Mesodermal cell (in vitro differentiated cells): ENCODE measurements at regions not wholly inside any gene's neighbourhood (a gene's known extent, or its start where the extent isn't known, plus 50 kb on each side); places are given as distances from the start of the nearest gene placed in this dataset.
"Not testable (repeated sequence)": the region's sequence is repeated elsewhere in the genome, so short reads cannot be mapped to it uniquely, and the experiment has no call there.

Experiments
- H3K27ac ChIP-seq: 2 replicates; pipeline ENCODE4 v1.7.0; 2013; ENCODE audit warnings: mild to moderate bottlenecking, low read depth, low read length, moderate library complexity; ENCODE audit not compliant: severe bottlenecking
- H3K36me3 ChIP-seq: 2 replicates; pipeline ENCODE4 v1.7.1; 2013; ENCODE audit warnings: mild to moderate bottlenecking, low read length, moderate library complexity; ENCODE audit not compliant: control insufficient read depth, insufficient read depth
- H3K4me1 ChIP-seq: one replicate; pipeline ENCODE4 v1.7.1; 2013; ENCODE audit warnings: mild to moderate bottlenecking, low read length; ENCODE audit not compliant: insufficient read depth, control insufficient read depth, poor library complexity, severe bottlenecking
- H3K4me3 ChIP-seq: 2 replicates; pipeline ENCODE4 v1.7.0; 2013; ENCODE audit warnings: low read length, control low read depth, mild to moderate bottlenecking; ENCODE audit not compliant: insufficient read depth, poor library complexity, severe bottlenecking; ENCODE audit errors: extremely low read depth
- H3K9me3 ChIP-seq: 2 replicates; pipeline ENCODE4 v1.7.1; 2013; ENCODE audit warnings: mild to moderate bottlenecking, low read length, moderate library complexity; ENCODE audit not compliant: control insufficient read depth
- WGBS, 2 experiments: methylation state at CpG; one replicate each; pipeline ENCODE4 v1.1.5; 2013; ENCODE audit warnings: missing lambda C conversion rate in 2 of 2; ENCODE audit not compliant: insufficient coverage in 2 of 2; 5-methylcytosine and 5-hydroxymethylcytosine counted together

DNA sequence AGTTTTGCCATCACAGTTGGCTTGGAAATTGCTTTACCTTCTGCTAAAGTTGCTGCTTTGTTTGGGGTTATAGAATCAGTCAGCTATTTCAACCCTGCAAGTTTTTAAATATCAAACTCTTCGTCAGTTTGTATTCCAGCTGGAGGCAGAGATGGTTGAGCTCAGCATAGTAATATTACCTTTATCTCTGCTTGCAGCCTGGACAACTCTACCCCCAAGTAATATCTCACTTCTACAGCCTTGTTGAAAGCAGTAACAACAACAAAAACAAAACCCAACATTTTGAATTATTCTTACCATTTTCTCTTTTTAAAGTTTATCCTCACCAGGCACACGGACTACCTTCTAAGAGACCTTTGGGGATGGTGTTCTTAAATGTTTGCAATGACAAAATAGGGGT lies 239.1 kb upstream of the PHF14 start:
- H3K36me3 ChIP-seq, result no peaks in the 10 kb centered on the region
- H3K4me3 ChIP-seq, result no peak overlapping the region
- 75% methylated on average over 1 of the region's 2 CpGs; no CpG with 5 or more reads in 1 of the 2 experiments for WGBS, 2 experiments
- no peaks in the 10 kb centered on the region for H3K9me3 ChIP-seq
- H3K27ac ChIP-seq, result no peak overlapping the region
- no peaks in the 10 kb centered on the region for H3K4me1 ChIP-seq

GRCh38 chr7:10739401-10739800 lies 234.3 kb upstream of the PHF14 start:
- 88 to 100% methylated on average over 1 to 3 of the region's 4 CpGs for WGBS, 2 experiments
- H3K4me1 ChIP-seq, result no peaks in the 10 kb centered on the region
- no peaks in the 10 kb centered on the region for H3K9me3 ChIP-seq
- H3K36me3 ChIP-seq, result no peaks in the 10 kb centered on the region
- no peak overlapping the region for H3K27ac ChIP-seq
- no peak overlapping the region for H3K4me3 ChIP-seq

DNA sequence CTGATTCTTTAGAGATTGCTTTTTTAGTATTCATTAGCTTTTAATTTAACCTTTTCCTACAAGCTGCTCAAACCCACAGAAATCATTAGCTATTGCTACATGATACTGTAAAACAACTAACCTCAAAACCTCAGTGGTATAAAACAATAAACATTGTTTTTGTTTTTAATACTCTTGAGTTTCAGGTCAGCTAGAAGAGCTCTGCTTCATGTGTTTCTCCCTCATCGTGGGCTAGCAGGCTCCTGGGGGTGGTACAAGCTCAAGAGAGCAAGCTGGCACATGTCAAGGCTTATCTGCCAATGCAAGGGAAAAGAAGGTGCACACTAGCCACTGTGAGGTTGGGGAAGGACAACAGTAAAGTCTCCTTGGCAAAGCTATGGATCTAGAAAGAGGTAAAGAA lies 232.9 kb upstream of the PHF14 start:
- 50 to 60% methylated on average over 1 of the region's 1 CpG for WGBS, 2 experiments
- no peaks in the 10 kb centered on the region for H3K36me3 ChIP-seq
- H3K4me1 ChIP-seq, result no peaks in the 10 kb centered on the region
- no peak overlapping the region for H3K4me3 ChIP-seq
- H3K9me3 ChIP-seq, result no peaks in the 10 kb centered on the region
- no peak overlapping the region for H3K27ac ChIP-seq

GRCh38 chr7:10756981-10757380 lies 216.7 kb upstream of the PHF14 start:
- no peak overlapping the region for H3K27ac ChIP-seq
- 100% methylated on average over 1 of the region's 2 CpGs for WGBS, 2 experiments
- no peaks in the 10 kb centered on the region for H3K4me1 ChIP-seq
- no peaks in the 10 kb centered on the region for H3K36me3 ChIP-seq
- H3K4me3 ChIP-seq, result no peak overlapping the region
- H3K9me3 ChIP-seq, result peaks cover 7% of the 10 kb centered on the region

DNA sequence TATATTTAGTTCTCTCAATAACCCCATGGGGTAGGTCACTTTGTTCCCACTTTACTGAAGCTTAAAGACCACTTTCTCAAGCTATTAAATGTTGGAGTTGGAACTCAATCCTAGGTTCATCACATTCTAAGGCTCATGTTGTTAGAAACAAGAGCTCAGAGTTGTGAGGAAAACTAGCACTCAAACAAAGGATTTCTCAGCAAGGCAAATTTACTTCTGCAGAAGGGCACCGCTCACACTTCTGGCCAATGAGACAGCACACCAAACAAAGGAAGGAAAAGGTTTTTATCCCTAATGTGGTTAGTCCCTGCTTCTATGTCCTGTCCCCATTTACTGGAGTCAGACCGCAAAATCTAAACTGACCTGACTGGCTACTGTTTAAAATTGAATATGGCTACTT lies 214.6 kb upstream of the PHF14 start:
- peaks cover 7% of the 10 kb centered on the region for H3K9me3 ChIP-seq
- H3K4me1 ChIP-seq, result no peaks in the 10 kb centered on the region
- 93 to 100% methylated on average over 1 to 2 of the region's 2 CpGs for WGBS, 2 experiments
- no peak overlapping the region for H3K27ac ChIP-seq
- no peaks in the 10 kb centered on the region for H3K36me3 ChIP-seq
- H3K4me3 ChIP-seq, result no peak overlapping the region

GRCh38 chr7:10767771-10768170 lies 205.9 kb upstream of the PHF14 start:
- 94% methylated on average over 2 of the region's 4 CpGs; no CpG with 5 or more reads in 1 of the 2 experiments for WGBS, 2 experiments
- Histone ChIP-seq H3K9me3 (no peaks in the 10 kb centered on the region), H3K4me1 (no peaks in the 10 kb centered on the region), H3K36me3 (no peaks in the 10 kb centered on the region), H3K4me3 (no peak overlapping the region), H3K27ac (no peak overlapping the region)

DNA sequence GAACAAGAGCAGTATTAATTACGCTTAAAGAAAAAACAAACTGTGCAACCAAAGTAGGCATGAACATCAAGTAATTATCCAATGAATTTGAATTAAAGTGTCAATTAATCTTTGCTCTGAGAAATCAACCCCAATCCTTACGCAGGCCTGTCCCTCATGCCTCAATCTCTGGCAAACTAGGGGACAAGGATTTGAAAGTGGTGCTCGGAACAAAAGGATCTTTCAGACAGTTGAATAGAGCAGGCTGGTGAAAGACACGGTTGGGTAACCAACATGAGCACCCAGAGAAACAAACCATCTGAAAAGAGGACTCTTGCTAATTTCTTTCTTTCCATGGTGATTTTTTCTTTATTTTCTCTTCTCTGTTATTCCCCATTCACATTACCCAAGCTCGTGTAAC lies 203.5 kb upstream of the PHF14 start:
- 76 to 88% methylated on average over 2 to 3 of the region's 5 CpGs for WGBS, 2 experiments

DNA sequence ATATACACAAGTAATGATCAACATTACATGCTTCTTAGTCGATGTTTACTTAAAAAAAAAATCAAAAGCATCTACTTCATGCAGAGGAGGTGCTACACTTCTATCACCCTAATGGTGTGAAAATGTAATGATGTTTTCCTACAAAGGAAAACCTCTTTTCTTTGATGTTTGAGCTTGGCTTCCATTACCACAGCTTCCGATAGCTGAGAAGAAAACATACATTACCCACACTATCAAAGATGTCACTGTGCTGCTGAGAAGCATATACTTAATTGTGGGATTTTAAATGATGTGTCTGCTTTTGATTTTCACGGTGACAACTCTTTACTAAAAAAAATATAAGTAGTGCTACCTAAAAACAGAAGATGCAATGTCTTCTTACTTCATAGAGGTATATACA lies 200.2 kb upstream of the PHF14 start:
- Histone ChIP-seq H3K4me1 (no peaks in the 10 kb centered on the region), H3K4me3 (no peak overlapping the region), H3K9me3 (no peaks in the 10 kb centered on the region), H3K36me3 (no peaks in the 10 kb centered on the region), H3K27ac (no peak overlapping the region)
- no CpG with 5 or more reads among the region's 3 CpGs for WGBS, 2 experiments

More for the DNA sequence above, 203.5 kb upstream of the PHF14 start:
- no peak overlapping the region for H3K27ac ChIP-seq
- no peaks in the 10 kb centered on the region for H3K9me3 ChIP-seq
- no peak overlapping the region for H3K4me3 ChIP-seq
- no peaks in the 10 kb centered on the region for H3K36me3 ChIP-seq
- H3K4me1 ChIP-seq, result no peaks in the 10 kb centered on the region

- no peaks in the 10 kb centered on the region for H3K36me3 ChIP-seq
- WGBS, 2 experiments, result 94 to 95% methylated on average over 34 to 46 of the region's 52 CpGs
- no peak overlapping the region for H3K27ac ChIP-seq
- H3K4me1 ChIP-seq, result no peaks in the 10 kb centered on the region
- H3K9me3 ChIP-seq, result no peaks in the 10 kb centered on the region
- no peak overlapping the region for H3K4me3 ChIP-seq
Measured at GRCh38 chr7:10779465-10780399, 193.9 kb upstream of the PHF14 start.

DNA sequence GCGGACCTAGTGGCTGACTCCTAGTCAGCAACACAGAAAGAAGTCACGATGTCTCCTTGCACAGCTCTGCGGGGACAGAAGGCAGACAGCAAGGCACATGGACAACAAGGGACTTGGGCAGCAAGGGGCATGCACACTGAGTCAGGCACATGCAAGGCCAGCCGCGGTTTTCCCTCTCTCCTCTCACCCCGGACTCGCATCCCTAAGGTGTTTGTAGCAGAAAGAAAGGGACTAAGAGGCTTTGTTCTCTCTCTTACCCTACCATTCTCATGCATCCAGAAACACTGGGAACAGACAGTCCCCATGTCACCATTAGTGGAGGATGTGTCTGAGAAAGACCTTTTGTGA lies 193.3 kb upstream of the PHF14 start:
- 60 to 93% methylated on average over 2 to 3 of the region's 7 CpGs for WGBS, 2 experiments
- H3K27ac ChIP-seq, result no peak overlapping the region
- no peaks in the 10 kb centered on the region for H3K9me3 ChIP-seq
- H3K4me3 ChIP-seq, result no peak overlapping the region
- H3K4me1 ChIP-seq, result no peaks in the 10 kb centered on the region
- H3K36me3 ChIP-seq, result no peaks in the 10 kb centered on the region

GRCh38 chr7:10786976-10787375 lies 186.7 kb upstream of the PHF14 start:
- H3K9me3 ChIP-seq, H3K4me1 ChIP-seq, H3K4me3 ChIP-seq, H3K27ac ChIP-seq, H3K36me3 ChIP-seq: not testable (repeated sequence)
- WGBS, 2 experiments, result 84 to 93% methylated on average over 4 of the region's 9 CpGs
